ENCODE measurements at regions not wholly inside any gene's neighbourhood (a gene's known extent, or its start where the extent isn't known, plus 50 kb on each side); places are given as distances from the start of the nearest gene placed in this dataset.
A peak's percentile ranks its signal among the peaks of the same experiment; 100 is the strongest.

DNA sequence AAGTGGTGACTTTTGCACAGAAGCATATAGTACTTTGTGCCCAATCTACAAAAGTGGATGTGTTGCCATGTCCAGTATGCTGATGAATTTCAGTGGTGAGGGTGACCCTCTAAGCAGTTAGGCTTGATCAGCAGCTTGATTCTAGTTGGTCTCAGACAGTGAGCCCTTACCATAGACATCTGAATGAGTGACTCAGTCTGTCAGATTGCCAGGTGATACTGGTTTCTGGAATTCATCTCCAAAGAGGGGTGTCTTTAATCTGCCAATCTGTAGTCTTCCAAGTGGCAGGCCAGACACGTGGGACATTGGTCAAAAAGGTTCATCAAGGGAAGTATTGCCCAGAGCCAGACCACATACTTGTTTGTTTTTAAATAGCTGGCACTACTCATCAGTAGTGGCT lies 187.4 kb upstream of the SLC16A7 start:
- peak; percentile 46 for DNase-seq (ENCODE audit: low read depth)
- no peak overlapping the region for H3K4me3 ChIP-seq (ENCODE audit: low read length)
- TF ChIP-seq, protein P1, sequence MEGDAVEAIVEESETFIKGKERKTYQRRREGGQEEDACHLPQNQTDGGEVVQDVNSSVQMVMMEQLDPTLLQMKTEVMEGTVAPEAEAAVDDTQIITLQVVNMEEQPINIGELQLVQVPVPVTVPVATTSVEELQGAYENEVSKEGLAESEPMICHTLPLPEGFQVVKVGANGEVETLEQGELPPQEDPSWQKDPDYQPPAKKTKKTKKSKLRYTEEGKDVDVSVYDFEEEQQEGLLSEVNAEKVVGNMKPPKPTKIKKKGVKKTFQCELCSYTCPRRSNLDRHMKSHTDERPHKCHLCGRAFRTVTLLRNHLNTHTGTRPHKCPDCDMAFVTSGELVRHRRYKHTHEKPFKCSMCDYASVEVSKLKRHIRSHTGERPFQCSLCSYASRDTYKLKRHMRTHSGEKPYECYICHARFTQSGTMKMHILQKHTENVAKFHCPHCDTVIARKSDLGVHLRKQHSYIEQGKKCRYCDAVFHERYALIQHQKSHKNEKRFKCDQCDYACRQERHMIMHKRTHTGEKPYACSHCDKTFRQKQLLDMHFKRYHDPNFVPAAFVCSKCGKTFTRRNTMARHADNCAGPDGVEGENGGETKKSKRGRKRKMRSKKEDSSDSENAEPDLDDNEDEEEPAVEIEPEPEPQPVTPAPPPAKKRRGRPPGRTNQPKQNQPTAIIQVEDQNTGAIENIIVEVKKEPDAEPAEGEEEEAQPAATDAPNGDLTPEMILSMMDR (conservative IDR thresholded peaks at IDR 0.05; ENCODE audit: low read length): no peak

DNA sequence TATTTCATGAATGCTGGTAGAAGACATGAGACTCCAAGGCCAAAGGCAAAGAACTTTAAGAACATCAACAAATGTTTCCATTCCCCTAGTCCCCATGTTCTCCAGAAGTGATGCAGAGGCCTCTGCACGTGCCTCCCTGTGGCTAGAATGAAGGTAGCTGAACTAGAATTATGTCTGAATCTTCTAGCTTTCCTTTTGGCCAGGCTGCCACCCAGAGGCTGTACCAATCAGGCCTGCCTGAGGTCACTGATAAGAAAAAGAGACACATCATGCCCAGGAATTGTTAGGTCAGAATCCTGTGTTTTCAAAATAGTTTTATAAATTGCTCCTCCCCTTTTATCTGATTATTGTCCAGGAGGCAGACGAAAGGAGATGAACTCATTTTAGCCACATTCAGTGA lies 188.0 kb upstream of the SLC16A7 start:
- TF ChIP-seq, protein P1 (conservative IDR thresholded peaks at IDR 0.05; ENCODE audit: low read length): no peak
- no peak overlapping the region for H3K4me3 ChIP-seq (ENCODE audit: low read length)
- DNase-seq (ENCODE audit: low read depth): no peak

DNA sequence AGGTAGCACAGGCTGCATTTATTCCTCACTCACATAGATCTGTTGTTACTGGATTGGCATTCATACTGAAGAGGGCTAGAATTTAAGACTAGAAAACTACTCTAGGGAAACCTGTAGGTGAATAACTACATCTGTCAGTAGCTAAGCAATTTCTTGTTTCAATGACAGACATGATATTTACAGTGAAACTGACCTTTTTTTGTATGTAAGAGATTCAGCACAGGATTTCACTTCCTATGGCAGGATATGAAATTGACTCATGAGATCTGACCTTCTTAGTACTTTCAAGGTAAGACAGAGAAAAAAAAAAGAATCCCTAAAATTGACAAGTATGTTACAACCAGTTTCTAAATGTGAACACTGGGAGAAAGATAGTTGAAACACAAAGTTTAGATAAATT lies 189.8 kb upstream of the SLC16A7 start:
- H3K4me3 ChIP-seq (ENCODE audit: low read length): no peak overlapping the region
- TF ChIP-seq, protein P1 (conservative IDR thresholded peaks at IDR 0.05; ENCODE audit: low read length): no peak
- no peak for DNase-seq (ENCODE audit: low read depth)

DNA sequence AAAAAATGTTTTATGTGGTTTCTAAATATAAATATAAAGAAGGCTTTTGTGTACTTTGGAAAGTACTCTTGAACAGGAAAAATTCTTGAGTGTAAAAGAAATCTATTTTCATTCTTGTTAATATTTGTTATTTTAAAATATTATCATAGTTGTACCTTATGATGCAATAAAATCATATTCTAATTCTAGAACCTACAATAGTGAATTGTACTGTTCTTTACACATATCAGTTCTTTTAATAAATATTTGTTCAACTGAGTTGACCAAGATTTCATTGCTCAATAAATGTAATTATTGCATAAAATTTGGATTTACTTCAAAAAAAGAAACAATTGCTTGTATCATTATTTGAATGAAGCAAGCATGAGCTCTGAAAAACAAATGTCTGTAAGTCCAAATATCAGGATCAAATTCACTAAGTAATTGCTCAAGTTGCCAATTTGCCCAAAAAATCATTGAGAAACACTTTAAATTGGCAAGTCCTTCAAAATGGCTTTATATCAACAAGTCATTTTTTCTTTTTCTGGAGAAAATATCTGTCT lies 191.6 kb upstream of the SLC16A7 start:
- DNase-seq (ENCODE audit: low read depth): peak; percentile 23
- H3K4me3 ChIP-seq (ENCODE audit: low read length): no peak overlapping the region
- TF ChIP-seq, protein P1 (conservative IDR thresholded peaks at IDR 0.05; ENCODE audit: low read length): no peak

DNA sequence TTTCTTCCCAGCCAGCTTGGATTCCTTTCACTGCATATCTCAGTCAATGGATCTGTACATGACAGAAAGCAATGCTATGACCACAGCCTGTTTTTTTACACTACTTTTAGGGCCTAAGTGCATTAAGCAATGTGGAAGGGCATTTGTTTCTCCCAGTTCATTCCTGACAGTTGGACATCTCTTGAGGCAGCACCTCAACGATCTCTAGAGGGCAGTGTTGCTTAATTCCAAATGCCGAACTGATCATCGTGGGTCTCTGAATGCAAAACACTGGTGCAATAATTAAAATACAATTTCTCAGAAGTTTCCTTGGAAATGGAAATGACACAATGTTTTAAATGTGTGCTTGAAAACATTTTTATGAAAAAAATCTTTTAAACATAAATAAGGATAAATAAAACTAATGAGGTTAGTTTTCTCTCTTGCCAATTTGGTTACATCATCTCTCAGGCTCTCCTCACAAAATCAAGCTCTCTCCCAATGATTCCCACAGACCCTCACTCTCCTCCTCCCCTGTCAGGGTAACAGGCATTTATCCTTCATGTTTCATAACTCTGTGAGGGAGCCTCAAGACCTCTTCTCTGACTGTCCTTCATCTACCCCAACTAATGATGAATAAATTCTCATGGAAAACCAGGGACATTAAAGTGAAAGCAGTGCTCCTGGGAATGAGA lies 192.4 kb upstream of the SLC16A7 start:
- TF ChIP-seq, protein P1 (conservative IDR thresholded peaks at IDR 0.05; ENCODE audit: low read length): peak; percentile 96
- DNase-seq (ENCODE audit: low read depth): peak; percentile 85
- peak overlapping the region; percentile 31 for H3K4me3 ChIP-seq (ENCODE audit: low read length)

DNA sequence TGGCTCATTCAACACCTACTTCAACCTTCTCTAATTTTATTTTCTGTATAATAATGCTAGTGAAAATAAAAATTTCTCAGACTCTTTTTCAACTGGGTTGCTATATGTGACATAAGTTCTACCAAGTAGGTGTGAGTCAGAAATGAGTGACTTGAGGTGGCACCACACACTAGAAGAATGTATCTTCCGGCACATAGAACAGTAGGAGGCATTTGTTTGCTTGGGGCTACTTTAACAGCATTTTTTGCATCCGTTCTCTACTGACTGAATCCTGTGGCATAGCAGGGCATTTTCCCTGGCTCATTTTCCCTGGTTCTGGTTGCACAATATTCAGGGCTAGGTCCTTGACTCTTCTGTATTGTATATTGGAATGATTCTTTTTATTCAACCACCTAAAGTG lies 194.0 kb upstream of the SLC16A7 start:
- no peak for DNase-seq (ENCODE audit: low read depth)
- TF ChIP-seq, protein P1 (conservative IDR thresholded peaks at IDR 0.05; ENCODE audit: low read length): no peak
- H3K4me3 ChIP-seq (ENCODE audit: low read length): no peak overlapping the region

DNA sequence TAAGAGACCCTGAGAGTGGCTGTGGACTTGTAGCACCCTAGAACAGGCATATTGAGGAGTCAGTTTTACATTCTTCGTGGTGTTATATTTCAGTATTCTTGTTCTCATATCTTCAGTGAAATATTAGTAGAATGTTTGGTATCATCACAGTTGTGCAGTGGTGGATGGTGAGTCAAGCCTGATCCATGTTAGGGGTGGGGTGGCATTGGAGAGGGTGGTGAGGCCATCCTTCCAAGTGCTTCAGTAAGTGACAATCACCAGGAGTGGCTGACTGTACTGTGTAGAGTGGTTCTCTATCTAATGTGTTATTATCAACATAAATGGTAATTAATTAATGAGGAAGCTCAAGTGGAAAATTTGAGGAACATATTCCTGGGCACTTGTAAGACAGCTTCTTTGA lies 197.7 kb upstream of the SLC16A7 start:
- DNase-seq (ENCODE audit: low read depth): no peak
- H3K4me3 ChIP-seq (ENCODE audit: low read length): no peak overlapping the region
- TF ChIP-seq, protein P1 (conservative IDR thresholded peaks at IDR 0.05; ENCODE audit: low read length): no peak

All from AG10803 (cell line).